Hepatocyte (in vitro differentiated cells): ENCODE measurements at regions not wholly inside any gene's neighbourhood (a gene's known extent, or its start where the extent isn't known, plus 50 kb on each side); places are given as distances from the start of the nearest gene placed in this dataset.

Experiments used
- EZH2 ChIP-seq: fragments of 200-600 bp; sonication (generic); IDR thresholded peaks from 2 replicates; pipeline ENCODE4 v1.6.1; 2016; ENCODE audit warnings: antibody characterized with exemption, mild to moderate bottlenecking, borderline replicate concordance
- EZH2phosphoT487 ChIP-seq: fragments of 200-600 bp; sonication (generic); IDR thresholded peaks from one replicate; pipeline ENCODE4 v1.6.1; 2018; ENCODE audit warnings: antibody characterized with exemption, mild to moderate bottlenecking, low read depth, moderate library complexity; ENCODE audit not compliant: unreplicated experiment, severe bottlenecking
- TF ChIP-seq, protein P1 (sequence below): fragments of 200-600 bp; sonication (generic); IDR thresholded peaks from 2 replicates; pipeline ENCODE4 v1.5.1; 2016; ENCODE audit warnings: antibody characterized with exemption, mild to moderate bottlenecking; ENCODE audit not compliant: poor library complexity

GRCh38 chr5:32903613-32904012 lies 192.5 kb downstream of the NPR3 start:
- TF ChIP-seq, protein P1, sequence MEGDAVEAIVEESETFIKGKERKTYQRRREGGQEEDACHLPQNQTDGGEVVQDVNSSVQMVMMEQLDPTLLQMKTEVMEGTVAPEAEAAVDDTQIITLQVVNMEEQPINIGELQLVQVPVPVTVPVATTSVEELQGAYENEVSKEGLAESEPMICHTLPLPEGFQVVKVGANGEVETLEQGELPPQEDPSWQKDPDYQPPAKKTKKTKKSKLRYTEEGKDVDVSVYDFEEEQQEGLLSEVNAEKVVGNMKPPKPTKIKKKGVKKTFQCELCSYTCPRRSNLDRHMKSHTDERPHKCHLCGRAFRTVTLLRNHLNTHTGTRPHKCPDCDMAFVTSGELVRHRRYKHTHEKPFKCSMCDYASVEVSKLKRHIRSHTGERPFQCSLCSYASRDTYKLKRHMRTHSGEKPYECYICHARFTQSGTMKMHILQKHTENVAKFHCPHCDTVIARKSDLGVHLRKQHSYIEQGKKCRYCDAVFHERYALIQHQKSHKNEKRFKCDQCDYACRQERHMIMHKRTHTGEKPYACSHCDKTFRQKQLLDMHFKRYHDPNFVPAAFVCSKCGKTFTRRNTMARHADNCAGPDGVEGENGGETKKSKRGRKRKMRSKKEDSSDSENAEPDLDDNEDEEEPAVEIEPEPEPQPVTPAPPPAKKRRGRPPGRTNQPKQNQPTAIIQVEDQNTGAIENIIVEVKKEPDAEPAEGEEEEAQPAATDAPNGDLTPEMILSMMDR: no peak
- TF ChIP-seq EZH2 (no peak), EZH2phosphoT487 (no peak)
